ENCODE measurements at regions not wholly inside any gene's neighbourhood (a gene's known extent, or its start where the extent isn't known, plus 50 kb on each side); places are given as distances from the start of the nearest gene placed in this dataset.

- ATAC-seq (ENCODE audit: low read depth) (no peak), DNase-seq (no peak)
- ChIA-PET POLR2A (ENCODE audit: unreplicated experiment) (no interaction called here), CTCF (no interaction called here)
- Histone ChIP-seq H3K9me3 (ENCODE audit: control insufficient read depth, insufficient read depth, low read length) (no peaks in the 10 kb centered on the region), H4K8ac (ENCODE audit: low read depth in 2 of 2, low read length in 2 of 2) (no peak overlapping the region), H3K56ac (ENCODE audit: extremely low read depth, insufficient read depth, low read length) (no peak overlapping the region), H2AFZ (replicated peaks; ENCODE audit: low read length, poor library complexity) (no peak overlapping the region), H4K5ac (ENCODE audit: low read depth, low read length) (no peak overlapping the region), H3K18ac (ENCODE audit: low read depth, low read length) (no peak overlapping the region), H3K4me1 (ENCODE audit: control insufficient read depth, insufficient read depth, low read length) (no peaks in the 10 kb centered on the region), H3K79me1 (ENCODE audit: low read depth in 1 of 2, low read length in 2 of 2) (no peaks in the 10 kb centered on the region), H3K4me3 (ENCODE audit: insufficient read depth, low read depth, low read length) (no peak overlapping the region), H3K4me2 (ENCODE audit: low read depth, low read length) (no peak overlapping the region), H2BK20ac (ENCODE audit: low read depth, low read length) (no peak overlapping the region), H4K91ac (ENCODE audit: insufficient read depth, low read depth, low read length) (no peak overlapping the region), H2AK5ac (ENCODE audit: low read depth, low read length) (no peak overlapping the region), H3K9ac (ENCODE audit: low read depth, low read length) (no peak overlapping the region), H3K36me3 (ENCODE audit: control insufficient read depth, insufficient read depth, low read length) (no peaks in the 10 kb centered on the region), H4K20me1 (ENCODE audit: insufficient read depth, low read length) (no peaks in the 10 kb centered on the region), H2BK15ac (ENCODE audit: low read depth, low read length) (no peak overlapping the region), H3K27me3 (ENCODE audit: control insufficient read depth, insufficient read depth, low read length) (no peaks in the 10 kb centered on the region), H2AK9ac (replicated peaks; ENCODE audit: low read depth, low read length, poor library complexity) (no peak overlapping the region), H3K23ac (ENCODE audit: low read depth, low read length) (no peak overlapping the region), H3K27ac (ENCODE audit: insufficient read depth, low read length) (no peak overlapping the region), H2BK5ac (ENCODE audit: low read depth, low read length, poor library complexity, severe bottlenecking) (no peak overlapping the region), H3K4ac (ENCODE audit: low read depth, low read length) (no peak overlapping the region), H3K14ac (replicated peaks; ENCODE audit: low read depth, low read length) (no peak overlapping the region), H2BK120ac (ENCODE audit: low read depth, low read length) (no peak overlapping the region), H3K9me1 (ENCODE audit: insufficient read depth, low read length) (no peaks in the 10 kb centered on the region)
- WGBS, 2 experiments (ENCODE audit: extremely low coverage in 2 of 2, insufficient read length in 1 of 2), result no CpG with 5 or more reads among the region's 1 CpG
- in situ Hi-C loops (cut with MboI; ENCODE audit: low sequenced_read_pairs), result no loop called here
- no TSS peak for BruUV-seq (replicated peaks)
- dilution Hi-C loops (cut with HindIII; ENCODE audit: low sequenced_read_pairs, unreplicated experiment), result no loop called here
- intact Hi-C loops (cut with micrococcal nuclease), result no loop called here
- TF ChIP-seq MXI1 (IDR thresholded peaks at IDR 0.05; ENCODE audit: borderline replicate concordance, low read depth, low read length) (no peak), RCOR1 (IDR thresholded peaks at IDR 0.05; ENCODE audit: insufficient replicate concordance, low read length) (no peak), CHD1 (IDR thresholded peaks at IDR 0.05; ENCODE audit: low read depth, low read length) (no peak), MAZ (IDR thresholded peaks at IDR 0.05; ENCODE audit: borderline replicate concordance, low read depth, low read length) (no peak), RFX5 (IDR thresholded peaks at IDR 0.05; ENCODE audit: low read depth, low read length) (no peak), FOS (IDR thresholded peaks at IDR 0.05; ENCODE audit: low read depth, low read length) (no peak), MAFK (IDR thresholded peaks at IDR 0.05; ENCODE audit: low read depth, low read length) (no peak), POLR2A (IDR thresholded peaks at IDR 0.05; ENCODE audit: low read depth, low read length) (no peak), ELK1 (IDR thresholded peaks at IDR 0.05; ENCODE audit: borderline replicate concordance, low read depth, low read length) (no peak), SMC3 (IDR thresholded peaks at IDR 0.05; ENCODE audit: low read depth, low read length) (no peak), NFE2L2 (IDR thresholded peaks at IDR 0.05; ENCODE audit: low read depth, low read length) (no peak), USF2 (IDR thresholded peaks at IDR 0.05; ENCODE audit: low read depth, low read length) (no peak), RAD21 (IDR thresholded peaks at IDR 0.05; ENCODE audit: low read length) (no peak)
These were observed 806.5 kb downstream of the PRELID2 start for GRCh38 chr5:145028626-145029025.

Data from IMR-90 (cell line).